Left colon (tissue), 2 donors: ENCODE measurements at regions not wholly inside any gene's neighbourhood (a gene's known extent, or its start where the extent isn't known, plus 50 kb on each side); places are given as distances from the start of the nearest gene placed in this dataset.

ENCODE experiments used
- ATAC-seq: fragments of 200-7000 bp; cut with Tn5 transposase; one replicate; pipeline ENCODE4 v1.9.1; 2020; ENCODE audit warnings: mild to moderate bottlenecking, moderate library complexity
- DNase-seq, 2 donors: peaks; one replicate each; pipeline ENCODE4 v3.0.0-alpha.2; 2020
- intact Hi-C, 2 donors: fragments of 100-400 bp; cut with DNase I in 1 of 2; cut with micrococcal nuclease in 1 of 2; formaldehyde crosslinking; loops; one replicate each; pipeline versions ENCODE4 v1.11.2 to v1.14.0; 2022; cut with DNase I, micrococcal nuclease
- donor health status: DM: no; HTN: no; CAD: no.
- donor health status: DM: yes; HTN: yes; CAD: no.

DNA sequence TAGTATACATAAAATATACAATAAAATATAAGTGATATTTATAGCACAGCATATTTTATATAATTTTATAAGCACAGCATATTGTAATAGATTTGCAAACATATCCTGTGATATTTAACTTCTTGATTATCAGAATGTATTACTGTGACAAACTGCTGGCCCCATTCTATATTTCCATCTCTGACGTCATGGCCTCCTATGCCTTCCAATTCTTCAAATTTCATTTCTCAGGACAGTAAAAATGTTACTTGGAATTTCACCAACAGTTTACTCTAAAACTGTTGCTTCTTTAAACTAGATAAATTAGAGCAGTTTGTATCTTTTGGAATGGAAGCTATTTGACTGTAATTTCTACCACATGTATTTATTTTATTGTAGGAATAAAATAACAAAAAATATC is 102.5 kb upstream of the SLC25A13 start:
- DNase-seq (no peak), ATAC-seq (no peak)
- intact Hi-C loops: no loop called here

DNA sequence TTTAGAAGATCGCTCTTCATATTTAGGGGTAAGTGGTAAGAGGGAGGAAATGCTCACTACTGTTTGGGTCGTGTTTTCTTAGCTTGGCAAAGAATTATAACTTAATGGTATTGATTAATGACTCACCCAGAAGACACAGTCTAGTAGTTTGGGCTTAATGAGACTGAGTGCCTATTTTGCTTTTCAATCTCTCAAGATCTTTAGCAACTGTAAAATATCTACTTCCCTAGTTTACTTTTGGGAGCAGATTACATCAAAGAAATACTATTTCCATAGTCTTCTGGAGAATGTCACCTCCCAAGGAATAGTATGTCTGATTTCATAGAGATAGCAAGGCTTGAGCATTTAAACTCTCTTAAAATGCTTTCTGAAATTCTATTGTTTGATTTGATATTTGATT is 100.5 kb upstream of the SLC25A13 start:
- DNase-seq (no peak), ATAC-seq (no peak)
- intact Hi-C loops: no loop called here

DNA sequence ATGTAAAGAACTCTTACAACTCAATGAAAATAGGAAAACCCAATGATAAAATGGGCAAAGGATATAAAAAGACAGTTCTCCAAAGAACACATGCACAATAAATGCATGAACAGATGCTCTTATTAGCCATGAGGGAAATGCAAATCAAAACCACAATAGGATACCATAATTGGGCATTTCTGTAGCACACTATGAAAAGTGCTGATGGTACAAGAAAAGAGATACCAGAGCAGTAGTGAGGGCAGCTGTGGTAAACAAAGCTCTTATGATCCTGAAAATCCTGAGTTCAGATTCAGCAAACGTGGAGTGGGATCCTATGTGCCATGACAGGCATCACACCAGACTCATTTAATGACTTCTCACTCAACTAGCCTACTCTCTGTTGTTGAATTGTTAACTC is 96.7 kb upstream of the SLC25A13 start:
- DNase-seq: no peak
- ATAC-seq: no peak
- intact Hi-C loops: no loop called here

DNA sequence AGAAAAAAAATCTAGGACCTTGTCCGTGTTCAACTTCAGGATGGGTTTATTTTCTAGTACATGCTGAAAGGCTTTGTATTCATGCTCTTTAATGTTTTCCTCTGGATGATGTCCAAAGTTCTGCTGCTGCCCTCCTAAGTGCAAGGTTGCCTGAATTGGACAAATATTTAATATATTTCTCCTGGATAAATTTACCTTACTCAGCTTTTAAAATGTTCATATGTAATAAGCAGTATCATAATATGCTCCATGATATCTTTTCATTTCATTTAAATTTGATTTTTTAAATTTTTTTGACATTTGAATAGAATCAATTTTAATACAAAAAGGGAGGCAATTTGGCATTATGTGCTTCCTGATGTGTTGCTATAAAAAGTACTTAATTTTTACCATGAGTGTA is 95.9 kb upstream of the SLC25A13 start:
- intact Hi-C loops: no loop called here
- ATAC-seq (no peak), DNase-seq (no peak)

DNA sequence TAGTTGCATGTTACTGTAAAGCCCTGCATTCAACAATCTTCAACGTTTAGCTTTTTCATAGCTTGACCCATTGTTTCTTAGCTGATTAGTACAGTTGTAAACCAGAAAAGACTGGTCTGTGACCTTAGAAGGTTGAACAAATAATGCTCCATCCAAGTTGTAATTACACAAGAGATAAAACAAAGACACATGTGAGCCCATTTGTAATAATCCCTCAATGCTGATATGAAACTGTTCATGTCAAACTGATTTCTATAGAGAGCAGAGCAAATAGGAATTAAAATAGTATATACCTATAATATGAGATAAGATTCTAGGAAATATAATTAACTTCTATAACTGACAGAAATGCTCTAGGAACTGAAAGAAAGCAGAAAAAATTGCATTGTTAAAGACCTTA is 94.7 kb upstream of the SLC25A13 start:
- intact Hi-C loops: no loop called here
- no peak for DNase-seq
- no peak for ATAC-seq

DNA sequence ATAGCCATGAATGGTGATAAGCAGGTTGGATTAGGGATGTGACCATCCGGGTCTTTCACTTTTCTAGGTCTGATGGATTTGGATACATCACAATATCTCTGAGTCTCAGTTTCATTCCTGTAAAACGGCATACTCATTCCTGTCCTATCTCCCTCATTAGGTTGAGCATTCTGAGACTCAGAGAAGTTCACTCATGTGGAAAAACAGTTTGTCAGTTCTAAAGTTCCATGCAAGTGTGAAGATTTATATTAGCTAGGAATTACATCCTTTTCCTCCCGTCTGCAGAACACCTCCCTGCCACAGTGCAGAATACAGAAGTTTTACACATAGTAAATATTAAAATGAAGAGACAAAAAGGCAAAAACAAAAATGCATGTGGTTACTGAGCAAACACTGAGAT is 94.2 kb upstream of the SLC25A13 start:
- intact Hi-C loops: no loop called here
- ATAC-seq (no peak), DNase-seq (no peak)

DNA sequence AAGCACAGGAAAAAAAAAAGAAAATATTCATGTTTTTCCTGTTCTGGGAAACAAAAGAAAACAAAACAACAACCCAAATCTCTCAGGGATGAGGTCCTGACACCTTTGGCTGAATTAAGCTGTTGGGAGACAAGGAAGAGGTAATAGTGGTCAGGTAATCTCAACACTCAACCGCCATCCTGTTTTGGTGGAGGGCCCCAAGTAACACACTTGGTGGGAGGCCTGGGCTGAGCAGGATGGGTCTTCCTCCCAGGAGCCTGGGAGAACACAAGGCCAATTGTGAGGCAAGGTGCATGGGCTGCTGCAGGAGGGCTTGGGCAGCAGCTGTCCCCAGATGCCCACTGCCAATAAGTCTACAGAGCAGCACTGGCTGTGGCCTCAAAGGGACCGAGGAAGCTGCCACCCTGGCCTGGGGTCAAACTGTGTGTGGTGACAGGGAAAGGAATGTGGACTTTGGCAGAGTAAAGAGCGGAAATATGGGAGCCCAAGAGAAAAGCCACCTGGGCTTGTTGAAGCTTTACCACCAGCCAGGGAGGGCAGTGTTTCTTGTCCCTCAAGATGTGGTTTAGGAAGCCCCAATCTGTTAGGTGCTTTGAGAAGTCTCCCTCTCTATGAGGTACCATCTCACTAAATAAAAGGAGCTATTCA is 93.5 kb upstream of the SLC25A13 start:
- intact Hi-C loops: no loop called here
- DNase-seq (no peak), ATAC-seq (no peak)

DNA sequence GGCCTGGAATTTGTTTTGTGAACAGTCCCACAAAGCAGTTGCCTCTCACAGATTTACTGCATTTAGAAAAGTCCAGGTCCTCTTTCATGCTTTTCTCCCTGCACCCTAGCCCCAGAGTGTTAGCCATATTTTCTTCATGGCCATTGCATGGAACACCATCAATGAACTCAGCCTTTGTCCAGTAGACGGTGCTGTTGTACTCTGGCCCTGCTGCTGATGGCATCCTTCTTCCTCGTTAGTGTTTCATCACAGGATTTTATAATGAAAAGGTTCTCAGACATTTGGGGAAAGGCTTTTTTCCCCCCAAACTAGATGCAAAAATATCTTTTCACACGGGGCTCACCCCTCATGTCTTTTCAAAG is 93.0 kb upstream of the SLC25A13 start:
- peak; percentile 71 for ATAC-seq
- intact Hi-C loops: no loop called here
- DNase-seq: peak in 1 of 2 donors; percentile 11

DNA sequence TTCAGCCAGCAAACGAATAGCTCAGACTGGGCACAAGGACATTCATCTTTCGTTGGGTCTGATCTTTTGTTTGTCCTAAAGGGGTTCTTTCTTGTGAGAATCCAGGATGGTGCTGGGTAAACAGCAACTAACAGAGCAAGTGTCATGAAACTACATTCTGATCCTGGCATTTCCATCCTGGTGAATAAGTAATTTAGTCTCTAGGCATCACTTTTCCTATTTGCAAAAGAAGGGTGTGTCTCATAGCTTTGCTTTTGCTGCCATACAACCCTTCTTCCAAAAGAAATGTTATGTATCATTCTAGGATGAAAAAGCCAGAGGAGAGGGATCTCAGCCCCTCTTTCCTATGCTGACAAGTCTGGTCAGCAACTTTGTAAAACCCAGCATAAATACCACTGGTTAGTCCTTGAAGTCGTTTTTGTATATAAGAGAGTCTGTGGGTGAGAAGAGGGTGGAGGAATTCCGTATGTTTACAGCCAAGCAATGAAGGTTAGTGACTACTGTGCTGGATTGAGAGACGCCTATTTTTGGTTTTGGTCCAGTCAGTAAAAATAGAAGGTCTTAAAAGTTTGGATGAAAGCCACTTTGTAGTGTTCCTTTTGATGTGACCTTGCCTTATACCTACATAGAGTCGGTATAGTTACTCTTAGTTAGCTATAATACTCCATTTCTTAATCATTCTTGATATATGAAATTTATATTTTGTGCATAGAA is 88.4 kb upstream of the SLC25A13 start:
- DNase-seq (no peak), ATAC-seq (no peak)
- intact Hi-C loops: no loop called here

DNA sequence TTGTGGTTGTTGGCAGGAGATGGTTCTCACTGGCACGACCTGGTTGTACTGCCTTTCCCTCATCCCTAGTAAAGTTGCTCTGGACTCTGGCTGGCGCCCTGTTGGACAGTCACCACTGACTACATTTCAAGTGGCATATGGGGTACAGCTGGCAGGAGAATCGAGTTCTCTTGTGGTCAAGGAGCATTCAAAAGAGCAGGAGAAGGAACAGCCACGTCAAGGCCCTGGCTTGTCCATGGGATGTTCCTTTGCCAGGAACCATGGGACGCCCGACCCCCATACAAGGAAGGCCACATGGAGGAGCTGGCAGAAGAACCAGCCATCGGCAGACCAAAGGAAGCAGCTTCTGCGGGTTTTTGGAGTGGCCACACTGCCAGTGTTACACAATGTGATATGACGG is 87.0 kb upstream of the SLC25A13 start:
- intact Hi-C loops: no loop called here
- ATAC-seq (no peak), DNase-seq (no peak)

DNA sequence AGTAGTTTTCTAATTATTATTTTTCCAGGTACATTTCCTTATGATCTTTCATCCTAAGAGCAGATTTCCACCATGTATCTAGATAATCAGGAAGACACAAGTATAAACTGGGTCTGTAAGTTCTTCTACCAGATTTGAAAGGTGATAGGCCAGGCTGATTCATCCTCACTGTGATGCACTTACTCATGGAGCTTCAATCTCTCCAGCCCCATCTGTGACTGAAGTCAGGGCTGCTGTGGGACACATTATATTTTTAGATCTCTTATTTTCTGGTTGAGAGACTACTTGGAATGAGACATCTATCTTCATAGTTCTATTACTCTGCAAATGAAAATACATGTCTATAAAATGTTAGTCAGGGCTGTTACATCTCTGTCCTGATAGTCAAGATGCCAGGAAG is 85.5 kb upstream of the SLC25A13 start:
- DNase-seq: no peak
- intact Hi-C loops: no loop called here
- ATAC-seq: no peak

DNA sequence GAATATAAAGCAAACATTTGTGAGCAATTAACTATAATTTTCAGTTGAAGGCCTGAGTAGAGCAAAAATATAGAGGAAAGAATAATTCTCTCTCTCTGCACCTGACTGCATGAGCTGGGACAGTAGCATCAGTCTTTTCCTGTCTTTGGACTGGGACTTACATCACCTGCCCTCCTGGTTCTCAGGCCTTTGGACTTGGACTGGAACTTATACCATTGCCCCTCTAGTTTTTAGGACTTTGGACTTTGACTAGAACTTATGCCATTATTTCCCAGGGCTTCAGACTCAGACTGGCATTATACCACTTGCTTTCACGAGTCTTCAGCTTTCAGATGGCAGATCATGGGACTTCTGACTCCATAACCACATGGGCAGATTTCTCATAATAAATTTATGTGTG is 81.0 kb upstream of the SLC25A13 start:
- ATAC-seq (no peak), DNase-seq (no peak)
- intact Hi-C loops: no loop called here

DNA sequence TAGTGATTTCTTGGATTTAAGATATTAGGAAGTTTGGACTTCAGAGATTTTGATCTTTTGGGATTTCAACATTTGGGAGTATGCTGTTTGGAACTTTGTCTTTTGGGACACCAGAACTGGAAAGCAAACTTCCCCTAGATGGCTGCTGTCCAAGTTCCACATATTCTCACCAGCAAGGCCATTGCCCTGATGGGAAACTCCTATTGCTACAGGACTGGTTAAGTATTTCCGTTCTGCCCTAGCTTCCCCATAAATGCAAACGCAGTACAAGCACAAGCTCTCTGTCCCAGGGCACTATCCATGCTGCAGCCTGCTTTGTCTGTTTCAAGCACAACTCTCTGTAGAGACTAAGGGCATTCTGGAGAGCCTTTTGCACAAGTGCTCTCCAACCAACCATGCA is 79.3 kb upstream of the SLC25A13 start:
- intact Hi-C loops: no loop called here
- no peak for DNase-seq
- ATAC-seq: no peak

DNA sequence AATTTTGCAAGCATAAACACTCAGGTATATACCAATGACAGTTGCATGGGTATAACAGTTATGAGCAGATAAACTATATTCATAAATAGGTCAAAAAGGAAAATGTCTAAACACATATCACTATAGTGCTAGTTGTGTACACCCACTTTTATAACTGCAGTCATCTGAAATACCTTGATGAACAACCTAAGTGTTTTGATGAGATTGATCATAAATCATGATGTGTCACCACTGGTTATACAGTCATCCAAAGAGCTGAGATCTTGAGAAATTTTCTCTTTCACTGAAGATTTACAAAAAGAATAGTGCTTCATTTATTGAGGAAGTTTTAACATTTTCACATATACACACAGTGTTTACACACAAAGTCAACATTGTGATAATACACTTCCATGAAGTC is 78.6 kb upstream of the SLC25A13 start:
- intact Hi-C loops: no loop called here
- ATAC-seq: no peak
- no peak for DNase-seq

DNA sequence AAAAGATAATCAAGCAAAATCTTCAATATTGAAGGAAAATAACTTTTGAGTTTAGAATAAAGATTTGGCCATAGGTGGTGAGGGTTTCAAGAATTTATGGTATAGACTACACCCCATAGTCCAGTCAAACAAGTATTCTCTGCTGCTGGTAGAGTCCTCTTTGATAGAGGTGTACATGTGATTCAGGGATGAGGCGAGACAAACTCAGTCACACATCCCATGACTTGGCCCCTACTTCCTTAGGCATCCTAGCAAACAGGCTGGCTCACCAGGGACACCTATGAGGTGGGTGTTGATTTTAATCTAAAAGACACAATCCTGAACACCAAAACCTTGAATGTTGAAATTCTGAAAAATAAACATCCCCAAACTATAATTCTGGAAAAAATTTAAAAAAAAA is 78.1 kb upstream of the SLC25A13 start:
- DNase-seq (no peak), ATAC-seq (no peak)
- intact Hi-C loops: no loop called here

DNA sequence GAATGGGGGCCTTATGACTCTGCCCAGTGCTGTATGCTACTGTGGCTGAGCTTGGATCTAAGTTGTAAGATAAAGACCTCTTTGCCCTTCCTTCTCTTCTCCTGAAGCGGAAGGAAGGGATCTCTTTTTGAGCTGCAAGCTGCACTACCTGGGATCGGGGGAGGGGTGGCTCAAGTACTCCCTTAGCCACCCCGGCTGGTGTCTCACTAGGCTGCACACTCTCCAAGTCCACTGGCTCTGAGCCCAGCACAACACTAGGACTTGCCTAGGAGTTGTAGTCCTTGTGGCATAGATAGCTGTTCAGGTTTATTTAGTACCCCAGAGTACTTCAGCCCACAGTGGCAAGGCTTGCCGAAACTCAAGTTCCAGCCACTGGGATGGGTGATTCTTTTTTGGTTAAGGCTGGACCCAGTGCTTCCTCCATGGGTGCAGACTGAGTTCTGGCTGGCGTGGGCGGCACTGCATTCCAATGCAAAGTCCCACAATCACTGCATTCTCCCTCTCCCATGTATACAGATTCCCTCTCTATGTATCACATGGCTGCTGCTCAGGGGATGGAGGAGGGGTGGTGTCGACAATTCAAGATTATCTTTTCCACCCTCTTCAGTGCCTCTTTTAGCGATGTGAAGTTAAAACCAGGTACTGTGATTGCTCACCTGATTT is 76.2 kb upstream of the SLC25A13 start:
- intact Hi-C loops: no loop called here
- no peak for ATAC-seq
- no peak for DNase-seq

DNA sequence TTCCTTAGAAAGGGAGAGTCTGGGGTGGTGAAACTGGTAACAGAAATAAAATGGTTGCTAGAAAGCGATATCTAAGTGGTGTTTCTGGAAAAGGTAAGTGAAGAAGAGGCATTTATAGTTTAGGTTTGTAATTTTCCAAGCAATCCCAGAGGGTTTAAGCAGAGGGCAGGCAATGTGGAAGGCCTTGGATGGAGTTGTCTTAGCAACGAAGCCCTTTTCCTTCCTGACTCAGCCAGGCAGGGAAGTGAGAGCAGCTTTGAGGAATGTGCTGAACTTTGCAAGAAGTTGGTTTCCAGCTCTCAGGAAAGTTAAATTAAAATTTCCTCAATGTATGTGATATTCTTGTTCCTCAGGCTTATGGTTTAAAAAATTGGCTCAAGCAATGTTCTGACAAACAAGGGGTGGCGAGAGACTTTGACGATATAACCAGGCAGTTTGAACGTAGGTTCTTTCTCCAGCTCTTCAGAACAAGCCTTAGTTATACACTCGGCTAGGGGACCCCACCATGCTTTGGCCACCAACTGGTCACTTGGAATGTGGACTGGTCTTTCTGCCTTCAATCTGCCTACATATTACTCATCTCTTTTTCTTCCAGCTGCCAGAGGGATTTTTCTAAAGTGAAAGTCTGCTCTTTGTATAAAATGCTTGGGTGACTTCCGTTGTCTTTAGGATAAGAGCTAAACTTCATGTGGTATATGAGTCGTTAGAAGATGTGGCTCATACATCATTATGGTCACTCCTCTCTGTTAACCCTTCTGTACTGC is 66.9 kb upstream of the SLC25A13 start:
- DNase-seq (no peak), ATAC-seq (no peak)

DNA sequence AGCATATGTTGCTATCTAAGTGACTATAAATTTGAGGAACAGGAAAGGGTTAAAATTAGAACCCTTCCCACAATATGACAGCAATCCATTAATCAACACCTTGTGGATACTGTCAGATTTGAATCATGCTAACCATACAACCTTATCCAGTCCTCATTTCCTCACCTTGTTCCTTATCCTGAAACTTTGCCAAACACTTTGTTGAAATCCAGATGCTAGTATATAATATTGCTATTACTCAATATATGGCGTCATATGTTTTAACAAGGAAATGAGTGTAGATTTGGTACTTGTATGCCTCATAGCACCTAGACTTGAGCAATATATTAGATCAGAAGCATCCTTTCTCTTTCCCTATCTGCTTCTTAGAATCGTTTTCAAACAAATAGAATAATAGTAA is 66.3 kb upstream of the SLC25A13 start:
- intact Hi-C loops: no loop called here
- no peak for DNase-seq
- ATAC-seq: no peak

More for the DNA sequence above, 66.9 kb upstream of the SLC25A13 start:
- intact Hi-C loops: no loop called here

DNA sequence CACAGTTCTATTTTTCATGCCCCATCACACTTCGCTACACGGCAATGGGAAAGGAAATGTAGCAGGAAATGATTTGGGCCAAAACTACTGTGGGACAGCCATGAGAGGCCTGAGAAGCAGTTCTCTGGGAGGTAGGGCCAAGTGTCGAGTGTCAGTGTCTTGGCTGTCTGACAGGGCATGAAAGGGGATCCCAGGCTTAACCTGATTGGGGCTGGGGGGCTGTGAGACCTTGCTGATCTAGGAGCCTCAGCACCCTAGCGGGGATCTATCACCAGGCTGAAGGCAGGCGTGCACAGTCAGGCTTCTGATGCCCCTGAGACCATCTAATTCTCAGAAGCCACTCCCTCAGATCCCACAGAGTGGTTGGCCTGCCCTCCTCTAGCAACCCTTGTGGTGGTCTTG is 58.2 kb upstream of the SLC25A13 start:
- intact Hi-C loops: no loop called here
- no peak for DNase-seq
- ATAC-seq: no peak

DNA sequence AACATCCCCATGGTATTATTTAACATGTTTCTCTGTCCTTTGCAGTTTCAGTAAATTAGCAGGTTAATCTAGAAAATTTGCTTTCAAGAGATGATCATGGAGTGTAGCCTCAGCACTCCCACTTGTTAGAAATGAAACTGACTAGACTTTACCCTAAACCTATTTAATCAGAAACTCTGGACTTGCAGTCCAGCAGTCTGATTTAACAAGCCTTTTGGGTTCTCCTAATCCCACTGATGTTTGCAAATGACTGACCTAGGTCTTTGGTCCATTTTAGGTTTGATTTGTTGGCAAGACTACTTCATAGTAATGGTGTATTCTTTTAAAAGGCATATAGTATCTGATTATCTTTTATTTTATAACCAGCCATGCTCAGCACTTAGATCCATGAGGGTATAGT is 55.5 kb upstream of the SLC25A13 start:
- no peak for ATAC-seq
- intact Hi-C loops: no loop called here

More for the DNA sequence above, 55.5 kb upstream of the SLC25A13 start:
- no peak for DNase-seq
